Brain microvascular endothelial cell (primary cell): ENCODE measurements at regions not wholly inside any gene's neighbourhood (a gene's known extent, or its start where the extent isn't known, plus 50 kb on each side); places are given as distances from the start of the nearest gene placed in this dataset.
"Not testable (repeated sequence)": the region's sequence is repeated elsewhere in the genome, so short reads cannot be mapped to it uniquely, and the experiment has no call there.

ENCODE experiments used
- DNase-seq: peaks from one replicate; pipeline ENCODE4 v3.0.0-alpha.2; 2020
- H3K27ac ChIP-seq: fragments of 250-450 bp; sonication (Bioruptor Pico); 2 replicates; pipeline ENCODE4 v1.5.1; 2020; ENCODE audit warnings: mild to moderate bottlenecking, moderate library complexity
- H3K27me3 ChIP-seq: fragments of 250-450 bp; sonication (Bioruptor Pico); replicated peaks from 2 replicates; pipeline ENCODE4 v1.5.1; 2020; ENCODE audit warnings: mild to moderate bottlenecking
- H3K36me3 ChIP-seq: fragments of 250-450 bp; sonication (Bioruptor Pico); replicated peaks from 2 replicates; pipeline ENCODE4 v1.5.1; 2020; ENCODE audit warnings: mild to moderate bottlenecking
- H3K4me3 ChIP-seq: 2 replicates; pipeline ENCODE4 v1.5.1; 2011; ENCODE audit warnings: low read depth, mild to moderate bottlenecking, control low read depth, low read length, moderate library complexity
- in situ Hi-C: cut with HindIII; loops from 2 replicates; pipeline ENCODE4 v1.10.0; 2017; ENCODE audit warnings: low sequenced_read_pairs, low pct_ligation_motif_present
- TF ChIP-seq, protein P1 (sequence below): IDR thresholded peaks from 2 replicates; pipeline ENCODE4 v1.5.1; 2011; ENCODE audit warnings: low read depth, mild to moderate bottlenecking, moderate library complexity, low read length, control low read depth, inconsistent platforms; ENCODE audit errors: missing control alignments

DNA sequence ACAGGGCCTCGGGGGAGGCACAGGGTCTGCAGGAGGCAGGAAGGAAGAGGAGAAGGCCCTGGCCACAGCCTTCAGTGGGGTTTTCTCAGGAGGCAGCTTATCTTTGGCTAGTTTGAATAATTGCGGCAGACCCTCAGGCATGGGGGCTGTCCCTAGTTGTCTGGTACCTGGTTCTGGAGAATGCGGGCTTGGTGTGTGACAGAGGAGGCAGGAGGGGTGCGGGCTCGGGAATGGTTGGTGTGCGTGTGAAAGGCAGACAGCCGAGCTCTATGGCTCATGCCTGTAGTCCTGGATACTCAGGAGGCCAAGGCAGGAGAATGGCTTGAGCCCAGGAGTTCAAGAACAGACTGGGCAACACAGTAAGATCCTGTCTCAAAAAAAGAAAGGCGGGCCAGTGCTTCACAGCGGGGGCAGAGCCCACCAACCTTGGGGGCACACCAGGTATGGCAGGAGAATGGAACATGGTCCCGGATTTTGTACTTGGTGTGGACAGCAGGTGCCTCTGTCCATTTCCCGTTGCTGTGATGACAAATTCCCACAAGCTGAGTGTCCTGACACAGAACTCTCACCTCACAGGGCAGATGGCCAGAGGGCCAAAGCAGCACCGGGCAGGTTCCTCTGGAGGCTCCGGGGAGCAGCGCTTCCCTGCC is 640.6 kb downstream of the TBC1D22A start:
- Histone ChIP-seq H3K27me3 (no peaks in the 10 kb centered on the region), H3K27ac (no peak overlapping the region), H3K4me3 (no peak overlapping the region), H3K36me3 (no peaks in the 10 kb centered on the region)
- no peak for DNase-seq
- in situ Hi-C loops, result no loop called here
- TF ChIP-seq, protein P1, sequence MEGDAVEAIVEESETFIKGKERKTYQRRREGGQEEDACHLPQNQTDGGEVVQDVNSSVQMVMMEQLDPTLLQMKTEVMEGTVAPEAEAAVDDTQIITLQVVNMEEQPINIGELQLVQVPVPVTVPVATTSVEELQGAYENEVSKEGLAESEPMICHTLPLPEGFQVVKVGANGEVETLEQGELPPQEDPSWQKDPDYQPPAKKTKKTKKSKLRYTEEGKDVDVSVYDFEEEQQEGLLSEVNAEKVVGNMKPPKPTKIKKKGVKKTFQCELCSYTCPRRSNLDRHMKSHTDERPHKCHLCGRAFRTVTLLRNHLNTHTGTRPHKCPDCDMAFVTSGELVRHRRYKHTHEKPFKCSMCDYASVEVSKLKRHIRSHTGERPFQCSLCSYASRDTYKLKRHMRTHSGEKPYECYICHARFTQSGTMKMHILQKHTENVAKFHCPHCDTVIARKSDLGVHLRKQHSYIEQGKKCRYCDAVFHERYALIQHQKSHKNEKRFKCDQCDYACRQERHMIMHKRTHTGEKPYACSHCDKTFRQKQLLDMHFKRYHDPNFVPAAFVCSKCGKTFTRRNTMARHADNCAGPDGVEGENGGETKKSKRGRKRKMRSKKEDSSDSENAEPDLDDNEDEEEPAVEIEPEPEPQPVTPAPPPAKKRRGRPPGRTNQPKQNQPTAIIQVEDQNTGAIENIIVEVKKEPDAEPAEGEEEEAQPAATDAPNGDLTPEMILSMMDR, result no peak

DNA sequence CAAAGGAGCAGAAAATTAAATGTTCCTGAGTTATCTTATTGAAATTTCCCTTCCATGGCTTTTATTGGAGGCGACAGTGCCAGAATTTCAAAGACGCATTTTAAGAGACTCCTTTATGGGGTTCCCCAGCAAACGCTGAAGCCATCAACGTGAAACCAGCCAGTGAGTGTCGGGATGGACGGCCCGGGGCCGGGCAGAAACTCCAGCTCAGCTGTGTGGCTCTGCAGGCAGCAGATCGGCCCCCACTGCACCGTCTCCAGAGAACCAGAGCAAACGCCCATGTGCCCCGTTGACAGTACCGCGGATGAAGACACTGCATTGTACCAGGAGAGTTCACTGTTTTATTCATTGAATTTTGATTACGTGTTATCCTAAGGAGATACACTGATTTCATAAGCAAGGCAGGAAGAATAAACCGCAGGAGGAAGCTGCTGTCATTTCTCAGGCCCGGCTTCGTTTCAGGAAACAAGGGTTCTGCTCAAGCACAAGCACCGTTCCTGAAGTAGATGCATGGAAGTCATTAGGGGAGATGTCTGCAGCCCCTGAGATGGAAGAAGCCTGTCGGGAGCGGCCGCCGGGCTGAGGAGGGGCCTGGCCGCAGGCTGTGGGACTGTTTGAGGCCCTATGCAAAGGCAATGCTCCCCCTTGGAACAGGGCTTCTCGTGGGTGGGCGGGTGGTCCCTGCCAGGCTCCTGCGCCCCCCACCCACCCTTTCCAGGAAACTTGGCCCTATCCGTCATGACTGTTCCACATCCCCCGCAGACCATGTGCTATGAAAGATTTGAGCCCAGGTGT is 639.7 kb downstream of the TBC1D22A start:
- Histone ChIP-seq H3K27ac (no peak overlapping the region), H3K4me3 (no peak overlapping the region), H3K27me3 (no peaks in the 10 kb centered on the region), H3K36me3 (no peaks in the 10 kb centered on the region)
- in situ Hi-C loops, result no loop called here
- TF ChIP-seq, protein P1, result no peak
- DNase-seq, result peak; percentile 0

DNA sequence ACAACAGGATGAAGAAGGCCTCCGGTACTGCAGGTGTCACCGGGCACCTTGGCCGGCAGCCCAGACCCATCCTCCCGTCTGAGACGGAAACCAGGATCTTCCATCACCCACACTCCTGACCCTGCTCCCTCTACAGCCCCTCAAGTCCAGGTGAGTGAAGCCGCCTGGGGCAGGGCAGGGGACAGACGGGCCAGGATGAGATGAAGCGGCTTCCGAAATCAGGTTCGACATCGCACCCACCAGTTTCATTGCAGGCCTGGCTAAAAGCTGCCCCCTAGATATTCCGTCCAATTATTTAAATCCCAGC is 639.1 kb downstream of the TBC1D22A start:
- TF ChIP-seq, protein P1, result no peak
- DNase-seq, result no peak
- Histone ChIP-seq H3K4me3 (no peak overlapping the region), H3K36me3 (no peaks in the 10 kb centered on the region), H3K27ac (no peak overlapping the region), H3K27me3 (no peaks in the 10 kb centered on the region)
- in situ Hi-C loops, result no loop called here

DNA sequence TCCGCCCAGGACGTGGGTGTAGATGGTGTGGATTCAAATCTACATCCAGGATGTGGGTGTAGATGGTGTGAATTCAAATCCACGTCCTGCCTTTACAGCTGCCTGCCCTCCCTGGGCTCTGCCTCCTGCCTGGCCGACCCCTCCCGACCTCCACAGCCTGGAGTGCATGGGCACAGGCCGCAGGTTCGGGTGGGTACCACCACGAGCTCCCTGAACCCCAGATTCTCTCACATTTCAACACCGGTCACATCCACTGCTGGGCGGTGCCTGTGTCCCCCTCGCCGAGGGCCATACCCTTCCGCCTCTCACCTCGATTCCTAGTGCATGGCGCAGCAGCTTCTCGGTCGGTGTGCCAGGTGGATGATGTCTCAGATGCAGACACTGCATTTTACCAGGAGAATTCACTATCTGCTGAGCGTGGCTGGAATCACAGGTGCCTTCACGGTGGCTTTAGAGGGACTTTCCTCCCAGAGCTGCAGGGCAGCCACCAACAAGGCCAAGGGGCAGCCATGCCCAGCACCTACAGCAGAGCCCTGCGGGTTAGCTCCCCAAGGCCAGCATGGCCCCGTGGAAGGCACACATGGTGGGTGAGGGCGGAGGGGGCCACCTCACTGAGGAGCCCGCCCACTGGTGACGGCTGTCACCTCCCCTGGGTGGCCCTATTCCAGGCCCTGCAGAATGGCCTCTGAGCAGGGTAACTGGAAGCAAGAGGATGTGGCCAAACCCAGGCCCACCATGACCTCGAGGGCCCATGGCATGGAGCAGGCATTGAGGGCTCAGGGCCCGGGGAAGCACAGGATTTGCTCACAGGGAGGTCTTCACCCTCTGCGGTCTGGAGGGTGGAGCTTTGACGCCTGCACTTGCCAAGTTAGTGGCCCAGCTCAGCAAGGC is 638.5 kb downstream of the TBC1D22A start:
- Histone ChIP-seq H3K36me3 (no peaks in the 10 kb centered on the region), H3K27me3 (no peaks in the 10 kb centered on the region), H3K27ac (no peak overlapping the region), H3K4me3 (no peak overlapping the region)
- in situ Hi-C loops, result no loop called here
- TF ChIP-seq, protein P1, result no peak
- no peak for DNase-seq

DNA sequence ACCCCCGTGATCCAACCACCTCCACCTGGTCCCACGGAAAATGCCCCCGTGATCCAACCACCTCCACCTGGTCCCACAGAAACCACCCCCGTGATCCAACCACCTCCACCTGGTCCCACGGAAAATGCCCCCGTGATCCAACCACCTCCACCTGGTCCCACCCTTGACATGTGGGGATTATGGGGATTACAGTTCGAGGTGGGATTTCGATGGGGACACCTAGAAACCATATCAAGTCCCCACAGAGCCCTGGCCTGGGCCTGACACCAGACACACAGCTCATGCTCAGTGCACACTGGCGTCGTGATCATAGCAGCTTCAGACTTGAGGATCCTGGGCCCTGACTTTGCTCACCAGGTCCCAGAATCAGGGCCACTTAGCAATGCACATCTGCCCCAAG is 637.7 kb downstream of the TBC1D22A start:
- H3K27me3 ChIP-seq, in situ Hi-C loops, H3K36me3 ChIP-seq, DNase-seq, H3K4me3 ChIP-seq, H3K27ac ChIP-seq: not testable (repeated sequence)
